GM19467 (cell line): ENCODE measurements at regions not wholly inside any gene's neighbourhood (a gene's known extent, or its start where the extent isn't known, plus 50 kb on each side); places are given as distances from the start of the nearest gene placed in this dataset.

ENCODE experiments used
- ATAC-seq: cut with Tn5 transposase; IDR thresholded peaks from one replicate; pipeline ENCODE4 v1.9.1; 2021; ENCODE audit warnings: mild to moderate bottlenecking, moderate library complexity; ENCODE audit not compliant: unreplicated experiment

- no peak for ATAC-seq
Observed at GRCh38 chr9:108473209-108474112, 382.3 kb downstream of the ACTL7B start.

GRCh38 chr9:108469654-108470053, 386.1 kb downstream of the ACTL7B start:
- ATAC-seq: no peak

DNA sequence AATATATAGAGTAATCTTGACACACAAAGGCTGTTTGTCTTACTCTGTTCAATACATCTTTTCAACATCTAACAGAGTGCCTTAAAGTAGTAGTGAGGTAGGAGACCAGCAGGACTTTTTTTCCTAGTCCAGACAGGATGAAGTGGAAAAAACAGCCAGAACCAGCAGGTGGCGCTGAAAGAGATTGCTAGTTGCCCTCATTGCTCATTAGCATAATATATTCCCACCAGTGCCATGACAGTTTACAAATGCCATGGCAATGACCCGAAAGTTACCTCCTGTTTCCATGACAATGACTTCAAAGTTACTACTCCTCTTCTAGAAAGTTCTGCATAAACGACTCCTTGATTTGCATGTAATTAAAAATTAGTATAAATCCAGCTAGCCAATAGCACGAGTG, 387.4 kb downstream of the ACTL7B start:
- ATAC-seq: peak; percentile 76

GRCh38 chr9:108467653-108468324, 388.0 kb downstream of the ACTL7B start:
- ATAC-seq: no peak

GRCh38 chr9:108467161-108467560, 388.6 kb downstream of the ACTL7B start:
- ATAC-seq: no peak

- ATAC-seq: no peak
Observed at GRCh38 chr9:108466304-108466703, 389.5 kb downstream of the ACTL7B start.

- no peak for ATAC-seq
Observed at GRCh38 chr9:108463932-108464606, 391.7 kb downstream of the ACTL7B start.

DNA sequence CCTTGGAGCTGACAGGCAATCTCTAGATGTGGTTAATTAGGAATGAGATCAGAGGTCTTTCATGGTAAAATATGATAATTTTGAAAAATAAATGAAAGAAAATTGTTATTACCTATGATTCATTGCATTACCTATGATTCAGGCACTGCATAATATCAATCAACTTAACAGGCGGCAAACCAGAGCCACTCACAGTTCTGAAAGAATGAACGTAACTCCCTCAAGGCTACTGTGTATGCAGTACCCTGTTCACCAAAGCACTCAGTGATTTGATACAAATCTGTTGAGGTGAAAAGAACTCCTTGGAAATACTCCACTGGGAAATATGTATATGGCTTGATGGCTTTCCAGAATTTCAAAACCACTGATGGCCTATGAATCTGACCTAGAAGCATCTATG, 398.9 kb downstream of the ACTL7B start:
- no peak for ATAC-seq

DNA sequence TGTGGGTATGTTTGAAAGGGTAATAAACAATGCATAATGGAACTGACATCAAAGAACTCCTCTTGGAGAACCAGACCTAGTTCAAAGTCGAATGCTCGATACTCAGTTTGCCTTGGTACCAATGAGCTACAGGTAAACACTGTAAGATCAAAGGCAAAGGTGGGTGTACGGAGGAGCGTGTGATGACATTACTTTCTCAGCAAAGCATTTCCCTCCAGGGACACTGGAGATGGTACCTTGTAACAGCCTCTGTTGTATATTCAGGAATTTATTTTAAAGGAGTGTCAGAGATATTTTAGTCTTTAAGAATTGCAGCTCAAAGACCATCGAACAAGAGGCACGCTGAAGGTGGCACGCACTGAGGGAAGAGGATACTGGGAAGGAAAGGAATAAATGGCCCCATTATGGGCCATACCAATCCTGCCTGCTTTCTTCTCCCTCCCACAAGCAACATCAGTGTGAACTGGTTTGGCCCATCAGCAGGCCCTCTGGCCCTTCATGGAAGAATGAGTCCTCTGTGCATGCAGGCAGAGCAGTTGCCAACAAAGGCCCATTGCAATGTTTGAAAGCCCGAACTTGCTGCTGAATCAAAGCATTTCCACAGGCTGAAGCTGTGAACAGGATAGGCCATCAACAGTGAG, 410.2 kb downstream of the ACTL7B start:
- ATAC-seq: no peak

- no peak for ATAC-seq
Observed at GRCh38 chr9:108444400-108445358, 411.1 kb downstream of the ACTL7B start.

DNA sequence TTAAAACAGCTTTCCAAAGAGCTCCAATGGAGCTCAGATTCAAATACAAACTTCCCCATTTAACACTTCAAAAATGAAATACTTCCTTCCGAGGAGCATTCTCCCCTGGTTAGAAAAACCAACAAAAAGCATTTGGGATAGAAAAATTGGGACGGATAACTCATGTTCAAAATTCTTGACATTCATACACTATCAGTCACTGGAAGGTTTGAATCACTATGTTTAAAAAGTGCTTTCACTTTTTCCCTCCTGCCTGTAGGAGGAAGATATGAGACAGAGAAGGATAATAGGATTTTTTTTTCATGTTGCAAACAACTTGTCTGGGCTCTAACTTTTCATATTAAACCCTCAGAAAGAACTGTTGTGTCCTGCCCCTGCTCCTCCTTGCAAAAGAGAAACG, 412.0 kb downstream of the ACTL7B start:
- ATAC-seq: no peak

DNA sequence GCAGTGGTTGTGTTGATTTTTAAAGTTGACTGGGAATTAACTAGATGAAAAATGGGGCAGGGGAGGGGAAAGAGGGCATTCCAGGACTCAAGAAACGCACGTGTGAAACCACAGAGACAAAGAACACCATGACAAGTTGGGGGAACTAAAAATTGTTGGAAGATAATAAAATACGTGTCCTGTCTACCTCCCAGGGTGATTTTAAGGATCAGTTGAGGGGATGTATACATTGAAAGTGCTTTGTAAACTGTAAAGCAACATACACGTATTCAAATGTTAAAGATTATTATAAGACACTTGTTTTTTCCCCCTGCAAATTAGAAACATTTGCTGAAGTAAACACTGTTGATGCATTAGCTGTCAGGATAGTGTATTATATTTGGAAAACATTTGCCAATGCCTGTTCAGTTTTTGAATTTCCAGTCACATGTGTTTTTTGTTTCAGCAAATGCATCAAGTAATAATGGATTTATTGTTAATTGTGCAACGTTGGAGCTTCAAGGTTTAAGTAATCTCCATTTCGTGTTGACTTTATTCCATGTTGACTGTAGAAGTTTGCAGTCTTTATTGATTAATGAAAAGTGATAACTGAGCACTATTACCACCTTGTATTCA, 412.7 kb downstream of the ACTL7B start:
- no peak for ATAC-seq

- ATAC-seq: no peak
Observed at GRCh38 chr9:108442627-108443018, 413.2 kb downstream of the ACTL7B start.

DNA sequence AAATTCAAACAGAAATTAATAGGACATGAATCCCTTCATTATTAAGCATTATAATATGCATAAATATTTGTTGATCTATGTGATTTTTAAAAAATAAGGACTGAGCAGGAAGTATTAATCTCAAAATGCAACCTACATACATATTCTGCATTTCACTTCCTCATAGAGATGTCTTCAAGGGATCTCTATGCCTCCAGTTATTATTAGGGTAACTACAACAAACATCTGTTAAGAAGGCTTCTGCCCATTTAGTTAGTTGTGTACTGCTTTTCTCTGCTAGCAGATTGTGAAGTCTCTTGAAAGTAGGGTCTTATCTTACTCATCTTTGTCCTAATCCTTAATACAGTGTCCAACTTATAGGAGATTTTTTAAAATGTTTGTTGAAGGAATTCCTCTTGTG, 414.1 kb downstream of the ACTL7B start:
- no peak for ATAC-seq

GRCh38 chr9:108441251-108441650, 414.5 kb downstream of the ACTL7B start:
- ATAC-seq: no peak

GRCh38 chr9:108439947-108440346, 415.8 kb downstream of the ACTL7B start:
- ATAC-seq: no peak

DNA sequence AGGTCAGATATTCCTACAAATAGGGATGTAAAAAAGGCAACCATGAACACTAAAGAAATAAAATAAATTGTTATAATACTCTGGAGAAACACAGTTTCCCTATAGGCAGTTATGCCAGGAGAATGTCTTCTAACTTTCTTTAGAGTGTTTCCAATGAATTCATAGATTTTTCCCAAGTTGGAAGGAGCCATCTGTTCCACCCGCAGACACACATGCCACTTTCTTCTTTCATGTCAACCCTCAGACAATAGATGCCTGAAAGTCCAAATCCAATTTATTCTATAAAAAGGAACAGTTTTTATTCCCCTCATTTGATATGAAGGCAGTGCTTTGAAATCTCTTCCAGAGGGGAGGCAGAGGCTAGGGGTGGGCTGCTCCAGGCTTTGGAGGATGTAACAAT, 418.1 kb downstream of the ACTL7B start:
- ATAC-seq: no peak

GRCh38 chr9:108436448-108436847, 419.3 kb downstream of the ACTL7B start:
- ATAC-seq: no peak

- ATAC-seq: no peak
Observed at GRCh38 chr9:108434502-108434901, 421.3 kb downstream of the ACTL7B start.

GRCh38 chr9:108434036-108434435, 421.8 kb downstream of the ACTL7B start:
- no peak for ATAC-seq
